HG03565 (cell line): ENCODE measurements at regions not wholly inside any gene's neighbourhood (a gene's known extent, or its start where the extent isn't known, plus 50 kb on each side); places are given as distances from the start of the nearest gene placed in this dataset.
"Not testable (repeated sequence)": the region's sequence is repeated elsewhere in the genome, so short reads cannot be mapped to it uniquely, and the experiment has no call there.

ENCODE experiments used
- ATAC-seq: cut with Tn5 transposase; IDR thresholded peaks from one replicate; pipeline ENCODE4 v1.9.1; 2021; ENCODE audit warnings: mild to moderate bottlenecking, moderate library complexity; ENCODE audit not compliant: unreplicated experiment

GRCh38 chr5:57735279-57736153 is 252.9 kb upstream of the ACTBL2 start:
- ATAC-seq: not testable (repeated sequence)

GRCh38 chr5:57734296-57734695 is 251.7 kb upstream of the ACTBL2 start:
- no peak for ATAC-seq

- no peak for ATAC-seq
These were observed 245.0 kb upstream of the ACTBL2 start for GRCh38 chr5:57727591-57727990.

GRCh38 chr5:57725658-57726504 is 243.3 kb upstream of the ACTBL2 start:
- no peak for ATAC-seq

- no peak for ATAC-seq
These were observed 242.2 kb upstream of the ACTBL2 start for GRCh38 chr5:57724836-57725235.

DNA sequence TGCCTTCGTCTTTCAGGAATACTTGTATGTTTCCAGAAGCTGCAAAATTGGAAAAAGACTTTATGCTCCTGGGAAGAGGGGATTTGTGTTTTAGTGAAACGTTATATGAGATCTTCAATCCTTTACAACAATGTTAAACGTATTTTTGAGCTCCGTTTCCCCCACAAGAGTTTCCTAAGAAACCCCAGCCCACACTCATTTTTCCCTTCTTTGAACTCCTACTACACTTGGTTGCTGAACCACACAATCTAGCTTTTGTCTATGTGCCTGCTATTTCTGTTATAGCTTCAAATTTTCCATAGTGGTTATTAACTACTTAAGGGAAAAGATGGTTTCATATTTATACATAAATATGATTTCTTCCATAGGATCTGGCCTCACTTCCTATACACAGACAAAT is 238.6 kb upstream of the ACTBL2 start:
- ATAC-seq: no peak

DNA sequence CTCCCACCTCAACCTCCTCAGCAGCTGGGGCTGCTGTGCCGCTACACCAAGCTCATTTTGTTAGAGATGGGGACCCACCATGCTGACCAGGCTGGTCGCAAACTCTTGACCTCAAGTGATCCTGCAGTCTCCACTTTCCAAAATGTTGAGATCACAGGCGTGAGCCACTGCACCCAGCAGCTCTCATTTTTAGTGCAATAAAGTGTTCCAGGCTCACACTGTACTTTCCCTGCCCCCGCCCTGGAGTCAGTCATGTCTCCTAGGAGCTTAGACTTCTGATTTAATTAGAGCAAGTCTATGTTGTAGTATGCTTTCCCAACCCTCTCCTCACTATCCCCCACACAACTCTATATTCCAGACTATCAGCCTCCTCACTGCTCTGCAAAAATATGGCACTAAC is 238.0 kb upstream of the ACTBL2 start:
- ATAC-seq: no peak

- ATAC-seq: no peak
These were observed 236.6 kb upstream of the ACTBL2 start for GRCh38 chr5:57719216-57719615.

GRCh38 chr5:57718155-57718554 is 235.5 kb upstream of the ACTBL2 start:
- no peak for ATAC-seq

DNA sequence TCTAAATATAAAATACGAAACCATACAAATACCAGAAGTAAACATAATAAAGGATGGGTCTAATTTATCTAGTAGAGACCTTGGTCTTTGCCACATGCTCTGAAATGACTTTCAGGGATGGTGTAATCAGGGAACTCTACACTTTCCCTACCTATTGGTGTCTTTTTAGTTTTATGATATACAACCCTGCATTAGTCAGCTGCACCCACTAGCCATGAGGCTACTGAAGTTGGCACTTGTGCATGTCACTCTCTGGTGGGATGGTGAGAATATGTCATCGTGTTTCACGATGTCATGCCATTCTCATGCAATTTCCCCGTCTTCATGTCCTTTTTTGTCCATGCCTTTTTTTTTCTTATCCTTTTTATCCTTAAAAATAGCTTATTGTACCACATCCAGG is 234.9 kb upstream of the ACTBL2 start:
- no peak for ATAC-seq

DNA sequence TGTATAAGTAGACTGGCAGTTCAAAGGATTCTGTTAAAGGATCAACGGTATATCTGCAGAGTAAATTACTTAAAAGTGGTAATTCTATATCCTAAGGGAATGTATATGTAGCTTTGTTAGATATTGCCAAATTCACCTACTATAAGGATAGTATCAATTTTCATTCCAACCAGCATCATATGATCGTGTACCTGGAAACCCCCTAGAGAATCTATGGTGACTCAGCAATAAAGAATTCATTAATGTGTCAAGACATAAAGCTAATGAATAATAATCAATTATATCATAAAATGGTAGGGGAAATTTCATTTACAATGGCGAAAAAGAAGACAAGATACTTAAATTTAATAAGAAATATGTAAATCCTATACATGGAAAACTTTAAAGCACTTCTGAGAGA is 234.1 kb upstream of the ACTBL2 start:
- ATAC-seq: no peak

- no peak for ATAC-seq
These were observed 232.7 kb upstream of the ACTBL2 start for GRCh38 chr5:57715296-57715695.

DNA sequence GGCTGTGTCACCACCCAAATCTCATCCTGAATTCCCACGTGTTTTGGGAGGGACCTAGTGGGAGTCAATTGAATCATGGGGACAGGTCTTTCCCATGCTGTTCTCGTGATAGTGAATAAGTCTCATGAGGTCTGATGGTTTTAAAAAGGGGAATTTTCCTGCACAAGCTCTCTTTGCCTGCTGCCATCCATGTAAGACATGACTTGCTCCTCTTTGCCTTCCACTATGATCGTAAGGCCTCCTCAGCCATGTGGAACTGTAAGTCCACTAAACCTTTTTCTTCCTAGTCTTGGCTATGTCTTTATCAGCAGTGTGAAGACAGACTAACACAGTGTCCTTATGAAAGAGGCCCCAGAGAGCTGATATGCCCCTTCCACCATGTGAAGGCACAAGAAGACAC is 230.9 kb upstream of the ACTBL2 start:
- not testable (repeated sequence) for ATAC-seq

- ATAC-seq: no peak
These were observed 229.3 kb upstream of the ACTBL2 start for GRCh38 chr5:57711946-57712345.

DNA sequence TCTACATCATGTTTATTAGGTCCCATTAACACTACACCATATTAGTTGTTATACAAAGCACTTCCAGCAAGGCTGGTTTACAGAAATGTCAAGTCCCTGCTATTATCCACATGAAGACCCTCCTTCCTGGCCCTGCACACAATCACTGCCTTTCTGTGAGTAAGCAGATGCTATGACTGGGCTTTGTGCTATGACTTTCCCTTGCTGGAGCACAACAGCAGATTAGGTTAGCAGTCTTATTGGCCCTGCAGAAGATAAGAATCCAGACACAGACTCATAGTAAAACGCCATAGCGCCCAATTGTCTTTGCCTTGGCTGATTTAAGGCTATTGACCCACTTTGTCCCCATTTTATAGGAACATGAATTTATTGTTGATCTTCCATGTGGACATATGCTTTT is 228.9 kb upstream of the ACTBL2 start:
- ATAC-seq: no peak

- ATAC-seq: no peak
These were observed 227.5 kb upstream of the ACTBL2 start for GRCh38 chr5:57710126-57710525.

GRCh38 chr5:57705769-57706168 is 223.2 kb upstream of the ACTBL2 start:
- ATAC-seq: no peak

DNA sequence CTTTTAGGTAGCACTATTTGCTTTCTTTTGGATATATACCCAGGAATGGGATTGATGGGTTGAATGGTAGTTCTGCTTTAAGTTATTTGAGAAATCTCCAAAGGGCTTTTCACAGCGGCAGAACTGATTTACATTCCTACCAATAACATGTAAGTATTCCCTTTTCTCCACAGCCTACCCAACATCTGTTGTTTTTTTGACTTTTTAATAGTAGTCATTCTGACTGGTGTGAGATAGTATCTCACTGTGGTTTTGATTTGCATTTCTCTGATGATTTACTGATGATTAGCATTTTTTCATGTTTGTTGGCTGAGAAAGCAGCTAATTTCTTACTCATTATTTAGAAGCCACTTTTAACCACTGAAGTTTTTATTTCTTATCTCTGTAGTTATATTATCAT is 221.1 kb upstream of the ACTBL2 start:
- no peak for ATAC-seq

- ATAC-seq: no peak
These were observed 217.9 kb upstream of the ACTBL2 start for GRCh38 chr5:57700484-57700883.

DNA sequence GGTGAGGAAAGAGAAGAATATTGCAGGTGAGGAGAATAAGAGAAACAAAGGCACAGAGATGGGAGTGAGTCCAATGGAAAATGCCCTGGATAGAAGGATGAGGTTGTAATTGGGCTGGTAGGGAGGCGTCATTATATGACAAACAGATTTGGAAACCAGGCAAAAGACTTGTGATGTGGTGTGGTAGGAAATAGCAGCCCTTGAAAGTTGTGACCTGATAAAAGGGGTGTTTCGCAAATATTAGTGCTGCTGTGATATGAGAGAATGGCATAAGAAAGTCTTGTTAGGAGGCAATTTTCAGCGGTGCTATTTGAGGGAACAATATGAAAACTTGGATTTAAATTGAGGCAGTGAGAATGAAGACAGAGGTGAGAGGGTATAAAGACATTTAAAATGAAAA is 217.5 kb upstream of the ACTBL2 start:
- ATAC-seq: no peak

GRCh38 chr5:57698802-57699201 is 216.2 kb upstream of the ACTBL2 start:
- no peak for ATAC-seq

- ATAC-seq: no peak
These were observed 215.5 kb upstream of the ACTBL2 start for GRCh38 chr5:57698086-57698485.
